T-helper 17 cell (primary cell): ENCODE measurements at regions not wholly inside any gene's neighbourhood (a gene's known extent, or its start where the extent isn't known, plus 50 kb on each side); places are given as distances from the start of the nearest gene placed in this dataset.

ENCODE experiments used
- ATAC-seq: fragments of 150-1000 bp; cut with Tn5 transposase; 2 replicates; pipeline ENCODE4 v1.10.0; 2021; ENCODE audit warnings: mild to moderate bottlenecking, moderate library complexity
- DNase-seq, 3 donors: peaks; one replicate each; pipeline versions ENCODE4 v3.0.0 to v3.0.0-alpha.2; 2020 to 2021
- H3K9me3 ChIP-seq: one replicate; pipeline ENCODE4 v1.7.0; 2013; ENCODE audit warnings: low read length, mild to moderate bottlenecking; ENCODE audit not compliant: control insufficient read depth, poor library complexity, severe bottlenecking
- H3K27ac Mint-ChIP-seq: one replicate; pipeline ENCODE4 v1.8.0; 2022; ENCODE audit warnings: mild to moderate bottlenecking, moderate library complexity, mixed read lengths
- H3K27me3 Mint-ChIP-seq: one replicate; pipeline ENCODE4 v1.8.0; 2022; ENCODE audit warnings: mixed read lengths
- H3K36me3 Mint-ChIP-seq: one replicate; pipeline ENCODE4 v1.8.0; 2022; ENCODE audit warnings: low read depth, mixed read lengths
- H3K4me1 Mint-ChIP-seq: one replicate; pipeline ENCODE4 v1.8.0; 2022; ENCODE audit warnings: mild to moderate bottlenecking, mixed read lengths
- H3K4me3 Mint-ChIP-seq: one replicate; pipeline ENCODE4 v1.8.0; 2022; ENCODE audit warnings: mild to moderate bottlenecking, moderate library complexity, mixed read lengths

DNA sequence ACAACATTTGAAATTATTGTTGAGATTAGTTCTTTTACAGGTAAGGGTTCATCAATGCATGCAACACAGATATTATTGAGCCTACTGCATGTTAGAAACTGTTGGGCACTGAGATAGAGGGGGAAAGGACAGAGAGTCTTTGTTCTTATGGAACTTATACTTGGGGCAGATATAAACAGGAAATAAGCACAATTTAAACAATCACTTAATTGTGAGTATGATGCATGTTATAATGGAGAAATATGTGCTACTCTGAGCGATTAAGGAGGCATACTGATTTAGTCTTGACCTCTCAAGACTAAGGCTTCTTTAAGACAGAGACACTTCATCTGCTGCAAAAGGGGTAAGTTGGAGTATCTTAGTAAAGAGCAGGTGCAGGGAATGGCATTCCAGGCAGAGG is 593.3 kb downstream of the CCSER2 start:
- H3K36me3 Mint-ChIP-seq, result no peaks in the 10 kb centered on the region
- H3K4me1 Mint-ChIP-seq, result no peaks in the 10 kb centered on the region
- ATAC-seq (no peak), DNase-seq (no peak)
- no peaks in the 10 kb centered on the region for H3K27me3 Mint-ChIP-seq
- H3K27ac Mint-ChIP-seq, result no peak overlapping the region
- no peak overlapping the region for H3K4me3 Mint-ChIP-seq
- no peaks in the 10 kb centered on the region for H3K9me3 ChIP-seq

DNA sequence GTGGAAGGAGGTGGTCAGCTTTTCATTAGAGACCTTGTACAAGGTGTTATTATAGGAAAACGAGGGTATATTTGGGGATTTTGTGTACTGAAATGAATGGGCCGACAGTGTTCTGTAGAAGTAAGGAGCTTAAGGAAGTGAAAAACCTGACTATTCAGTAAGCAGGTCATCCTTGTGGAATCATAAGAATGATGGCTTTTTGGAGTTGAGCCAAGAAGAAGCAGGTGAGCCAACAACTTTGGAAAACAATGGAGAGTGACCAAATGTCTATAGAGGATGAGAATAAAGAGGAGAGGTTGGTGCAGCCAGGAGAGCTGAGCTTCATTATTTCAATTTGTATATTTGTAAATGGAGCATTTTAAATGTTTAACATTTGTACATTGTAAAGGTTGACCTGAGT is 595.7 kb downstream of the CCSER2 start:
- H3K27ac Mint-ChIP-seq, result no peak overlapping the region
- no peaks in the 10 kb centered on the region for H3K9me3 ChIP-seq
- H3K36me3 Mint-ChIP-seq, result no peaks in the 10 kb centered on the region
- DNase-seq (no peak), ATAC-seq (no peak)
- no peak overlapping the region for H3K4me3 Mint-ChIP-seq
- no peaks in the 10 kb centered on the region for H3K27me3 Mint-ChIP-seq
- no peaks in the 10 kb centered on the region for H3K4me1 Mint-ChIP-seq

DNA sequence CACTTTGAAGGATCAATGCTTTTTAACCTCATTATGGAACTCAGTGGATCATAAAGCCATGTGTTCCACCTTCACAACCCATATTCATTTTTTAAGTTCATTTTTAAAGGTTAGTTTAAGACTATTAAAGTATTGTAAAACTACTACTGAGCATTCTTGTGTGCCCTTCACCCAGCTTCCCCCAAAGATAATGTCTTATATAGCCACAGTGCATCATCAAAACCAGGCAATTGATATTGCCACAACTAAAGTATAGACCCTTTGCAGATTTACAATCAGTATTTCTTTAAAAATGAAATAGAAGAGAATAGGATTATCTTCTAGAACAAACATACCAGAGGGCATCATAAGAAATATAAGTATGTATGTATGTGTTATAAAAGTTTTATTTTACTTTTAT is 597.1 kb downstream of the CCSER2 start:
- DNase-seq, result no peak
- H3K4me3 Mint-ChIP-seq, result no peak overlapping the region
- no peak overlapping the region for H3K27ac Mint-ChIP-seq
- H3K27me3 Mint-ChIP-seq, result no peaks in the 10 kb centered on the region
- H3K4me1 Mint-ChIP-seq, result no peaks in the 10 kb centered on the region
- no peaks in the 10 kb centered on the region for H3K9me3 ChIP-seq
- no peak for ATAC-seq
- H3K36me3 Mint-ChIP-seq, result no peaks in the 10 kb centered on the region

DNA sequence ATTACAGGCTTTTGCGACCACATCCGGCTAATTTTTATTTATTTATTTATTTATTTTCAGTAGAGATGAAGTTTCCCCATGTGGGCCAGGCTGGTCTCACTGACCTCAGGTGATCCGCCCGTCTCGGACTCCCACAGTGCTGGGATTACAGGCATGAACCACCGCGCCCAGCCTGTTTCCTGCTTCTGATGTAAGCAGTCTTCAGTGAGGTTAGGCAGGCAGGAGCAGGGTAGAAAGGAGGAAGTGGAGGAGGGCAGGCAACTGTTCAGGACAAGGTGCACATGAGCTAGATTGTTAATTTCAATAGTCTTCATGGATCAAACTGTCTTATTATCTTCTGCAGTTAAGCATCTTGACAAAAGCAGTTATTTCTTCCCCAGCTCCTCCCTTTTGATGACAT is 605.0 kb downstream of the CCSER2 start:
- H3K4me3 Mint-ChIP-seq, result no peak overlapping the region
- ATAC-seq (no peak), DNase-seq (no peak)
- H3K27ac Mint-ChIP-seq, result no peak overlapping the region
- no peaks in the 10 kb centered on the region for H3K9me3 ChIP-seq
- no peaks in the 10 kb centered on the region for H3K27me3 Mint-ChIP-seq
- H3K4me1 Mint-ChIP-seq, result no peaks in the 10 kb centered on the region
- H3K36me3 Mint-ChIP-seq, result no peaks in the 10 kb centered on the region

DNA sequence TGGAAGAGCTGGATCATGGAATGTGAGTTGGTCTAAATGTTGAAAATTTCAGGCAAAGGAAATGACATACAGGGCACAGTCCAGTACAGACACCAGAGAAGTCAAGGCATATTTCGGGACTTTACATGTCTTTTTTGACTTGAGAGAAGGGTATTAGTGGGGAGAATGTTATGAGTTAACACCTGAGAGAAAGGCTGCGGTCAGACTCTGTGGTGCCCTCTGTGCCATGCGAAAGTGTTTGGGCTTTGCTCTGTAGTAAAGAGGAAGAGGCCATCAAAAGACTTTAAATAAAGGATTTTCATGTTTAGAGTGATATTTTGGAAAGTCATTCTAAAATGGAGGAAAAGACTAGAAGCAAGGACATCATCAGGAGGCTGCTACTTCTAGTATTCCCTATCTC is 607.4 kb downstream of the CCSER2 start:
- no peak for DNase-seq
- H3K27me3 Mint-ChIP-seq, result no peaks in the 10 kb centered on the region
- no peak overlapping the region for H3K27ac Mint-ChIP-seq
- H3K4me3 Mint-ChIP-seq, result no peak overlapping the region
- no peaks in the 10 kb centered on the region for H3K9me3 ChIP-seq
- H3K36me3 Mint-ChIP-seq, result no peaks in the 10 kb centered on the region
- no peaks in the 10 kb centered on the region for H3K4me1 Mint-ChIP-seq
- ATAC-seq, result no peak

DNA sequence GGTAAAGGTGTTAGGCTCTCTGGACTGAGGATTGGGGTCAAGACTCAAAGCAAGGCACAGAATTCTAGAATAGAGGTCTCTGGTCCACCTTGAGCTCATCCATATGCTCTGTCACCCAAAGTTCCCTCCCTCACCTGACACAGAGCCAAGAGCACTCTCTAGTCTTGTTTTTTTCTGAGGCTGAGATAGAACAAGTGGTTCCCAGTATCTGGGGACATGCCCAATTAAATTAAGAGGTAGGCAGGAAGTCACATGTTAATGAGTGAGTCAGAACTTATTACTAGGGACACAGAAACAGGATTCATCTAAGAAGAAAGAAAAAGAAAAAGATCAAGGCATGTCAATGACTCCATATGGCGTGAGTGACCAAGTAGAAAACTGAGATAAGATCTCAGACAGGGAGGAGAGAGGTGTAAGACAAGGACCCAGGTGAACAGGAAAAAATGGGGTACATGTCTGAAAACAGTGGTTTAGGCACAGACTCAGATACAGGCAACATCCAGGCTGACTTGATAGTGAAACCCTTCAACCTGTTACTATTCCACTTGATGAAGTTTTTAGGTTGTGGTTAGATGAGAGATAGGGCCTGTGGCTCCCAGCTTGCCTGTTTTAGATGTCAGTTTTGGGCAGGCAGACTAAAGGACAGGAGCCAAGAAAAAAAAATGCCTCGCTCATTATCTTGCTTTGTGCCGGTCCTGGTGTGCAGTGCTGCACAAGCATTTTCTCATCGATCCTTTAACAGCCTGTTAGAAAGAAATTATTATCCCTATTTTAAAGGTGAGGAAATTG is 609.9 kb downstream of the CCSER2 start:
- Mint-ChIP-seq H3K4me1 (no peaks in the 10 kb centered on the region), H3K4me3 (no peak overlapping the region), H3K27ac (no peak overlapping the region), H3K27me3 (no peaks in the 10 kb centered on the region), H3K36me3 (no peaks in the 10 kb centered on the region)
- no peaks in the 10 kb centered on the region for H3K9me3 ChIP-seq
- no peak for ATAC-seq
- DNase-seq, result no peak

DNA sequence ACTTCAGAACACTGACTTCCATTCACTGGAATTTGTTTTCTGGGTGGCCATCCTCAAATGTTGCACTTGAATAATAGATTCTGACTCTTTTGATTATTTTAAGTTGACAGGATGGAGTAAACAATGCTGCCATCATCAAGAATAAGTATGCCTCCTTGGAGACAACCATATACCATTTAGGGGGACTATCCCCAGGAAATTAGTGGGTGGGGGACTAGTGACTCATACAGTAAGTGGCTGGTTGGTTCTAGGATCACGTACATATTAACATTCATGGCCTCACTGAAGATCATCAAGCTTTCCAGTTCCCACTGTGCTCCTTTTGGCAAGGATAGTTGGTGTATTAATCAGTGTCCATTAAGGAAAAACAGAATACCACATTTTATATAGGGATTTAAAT is 615.2 kb downstream of the CCSER2 start:
- no peaks in the 10 kb centered on the region for H3K9me3 ChIP-seq
- Mint-ChIP-seq H3K27ac (no peak overlapping the region), H3K4me1 (no peaks in the 10 kb centered on the region), H3K27me3 (no peaks in the 10 kb centered on the region), H3K36me3 (no peaks in the 10 kb centered on the region), H3K4me3 (no peak overlapping the region)
- ATAC-seq (no peak), DNase-seq (no peak)

DNA sequence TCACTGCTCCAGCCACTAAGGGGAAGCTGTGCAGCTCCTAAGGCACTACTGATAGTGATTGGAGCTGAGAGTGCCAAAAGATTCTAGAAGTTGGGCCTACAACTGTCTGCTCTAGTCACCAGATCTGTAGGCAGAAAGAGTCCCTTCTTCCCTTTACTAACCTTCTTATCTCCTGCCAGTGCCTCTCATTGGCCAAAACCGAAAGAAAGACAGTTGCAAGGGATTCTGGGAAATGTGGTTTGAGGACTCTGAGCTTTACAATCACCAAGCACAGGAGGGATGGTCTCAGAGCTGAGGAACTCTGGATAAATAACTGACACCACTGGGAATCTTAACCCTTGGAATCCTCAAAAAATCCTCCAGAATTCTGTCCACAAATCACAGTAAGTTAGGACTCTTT is 615.8 kb downstream of the CCSER2 start:
- H3K27me3 Mint-ChIP-seq, result no peaks in the 10 kb centered on the region
- no peaks in the 10 kb centered on the region for H3K9me3 ChIP-seq
- no peak overlapping the region for H3K4me3 Mint-ChIP-seq
- no peak for DNase-seq
- no peak overlapping the region for H3K27ac Mint-ChIP-seq
- no peak for ATAC-seq
- H3K4me1 Mint-ChIP-seq, result no peaks in the 10 kb centered on the region
- no peaks in the 10 kb centered on the region for H3K36me3 Mint-ChIP-seq

DNA sequence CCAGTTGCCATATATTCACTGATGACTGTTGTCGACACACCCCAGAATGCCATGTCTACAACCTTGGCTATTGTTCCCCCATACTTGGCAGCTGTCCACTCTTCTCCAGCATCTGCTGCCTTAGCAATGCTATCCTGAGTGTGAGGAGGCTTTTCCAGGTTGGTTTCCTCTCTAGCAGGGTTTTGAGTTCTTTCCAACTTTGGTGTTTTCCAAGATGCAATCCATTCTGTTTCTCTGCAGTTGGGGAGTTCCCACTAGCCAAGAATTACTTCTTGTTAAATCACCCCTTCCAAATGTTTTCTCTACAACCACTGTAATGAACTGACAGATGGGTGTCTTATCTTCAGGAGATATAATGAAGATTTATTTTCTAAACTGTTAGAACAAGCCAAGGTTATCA is 617.4 kb downstream of the CCSER2 start:
- Mint-ChIP-seq H3K36me3 (no peaks in the 10 kb centered on the region), H3K4me1 (no peaks in the 10 kb centered on the region), H3K27me3 (no peaks in the 10 kb centered on the region), H3K27ac (no peak overlapping the region), H3K4me3 (no peak overlapping the region)
- no peak for DNase-seq
- H3K9me3 ChIP-seq, result no peaks in the 10 kb centered on the region
- ATAC-seq, result no peak

DNA sequence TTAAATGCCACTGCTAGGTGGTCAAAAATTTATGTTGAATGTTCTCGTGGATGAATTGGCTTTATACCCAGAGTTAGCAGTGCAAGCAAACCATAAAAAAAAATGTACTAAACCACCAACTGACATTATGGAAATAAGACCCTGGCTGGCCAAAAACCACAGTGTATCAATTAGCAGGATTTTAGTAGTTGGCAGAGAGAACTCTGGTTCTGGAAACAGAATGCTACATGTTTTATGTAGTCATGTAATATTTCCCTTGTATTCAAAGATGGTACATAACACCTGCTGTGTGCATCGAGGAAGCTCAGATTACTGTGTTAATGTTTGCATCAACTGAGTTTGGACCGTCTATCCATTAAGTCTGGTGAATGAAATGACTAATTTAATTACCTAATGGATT is 618.5 kb downstream of the CCSER2 start:
- ATAC-seq, result no peak
- H3K9me3 ChIP-seq, result no peaks in the 10 kb centered on the region
- H3K36me3 Mint-ChIP-seq, result no peaks in the 10 kb centered on the region
- H3K4me1 Mint-ChIP-seq, result no peaks in the 10 kb centered on the region
- H3K27ac Mint-ChIP-seq, result no peak overlapping the region
- no peak for DNase-seq
- no peaks in the 10 kb centered on the region for H3K27me3 Mint-ChIP-seq
- no peak overlapping the region for H3K4me3 Mint-ChIP-seq

DNA sequence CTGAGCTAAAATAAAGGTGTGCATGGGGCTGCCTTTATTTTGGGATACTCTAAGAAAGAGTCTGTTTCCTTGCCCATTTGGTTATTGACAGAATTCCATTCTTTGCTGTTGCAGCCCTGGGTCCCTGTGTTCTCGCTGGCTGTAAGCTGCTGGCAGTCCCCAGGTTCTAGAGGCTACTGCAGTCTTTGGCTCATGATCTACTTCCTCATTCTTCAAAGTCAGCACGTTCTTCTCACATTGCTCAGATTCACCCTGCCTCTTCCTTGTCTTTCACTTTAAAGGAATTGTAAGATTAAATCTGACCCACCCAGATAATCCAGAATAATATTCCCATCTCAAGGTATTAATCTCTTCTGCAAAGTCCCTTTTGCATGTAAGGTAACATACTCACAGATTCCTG is 620.3 kb downstream of the CCSER2 start:
- Mint-ChIP-seq H3K4me3 (no peak overlapping the region), H3K36me3 (no peaks in the 10 kb centered on the region), H3K4me1 (no peaks in the 10 kb centered on the region), H3K27me3 (no peaks in the 10 kb centered on the region), H3K27ac (no peak overlapping the region)
- DNase-seq (no peak), ATAC-seq (no peak)
- no peaks in the 10 kb centered on the region for H3K9me3 ChIP-seq

DNA sequence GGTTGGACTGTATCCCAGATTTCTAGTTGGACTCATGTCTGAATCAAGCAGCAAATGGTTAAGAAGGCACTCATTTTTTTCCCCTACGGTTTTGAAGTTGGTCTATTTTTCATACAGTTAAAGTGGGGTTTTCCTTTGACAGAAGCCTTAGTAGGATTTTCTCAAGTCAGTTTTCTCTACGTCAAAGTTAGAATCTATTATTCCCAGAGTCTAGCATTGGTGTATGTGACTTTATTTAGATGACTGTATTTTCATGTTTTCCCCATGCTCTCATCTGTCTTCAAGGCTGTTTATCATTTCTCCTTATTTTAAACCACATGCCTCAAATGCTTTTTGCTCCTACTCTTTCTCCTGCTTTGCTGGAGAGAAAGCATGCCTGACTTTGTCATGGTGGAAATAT is 623.2 kb downstream of the CCSER2 start:
- Mint-ChIP-seq H3K36me3 (no peaks in the 10 kb centered on the region), H3K27ac (no peak overlapping the region), H3K4me1 (no peaks in the 10 kb centered on the region), H3K4me3 (no peak overlapping the region), H3K27me3 (no peaks in the 10 kb centered on the region)
- H3K9me3 ChIP-seq, result no peaks in the 10 kb centered on the region
- ATAC-seq, result no peak
- no peak for DNase-seq

DNA sequence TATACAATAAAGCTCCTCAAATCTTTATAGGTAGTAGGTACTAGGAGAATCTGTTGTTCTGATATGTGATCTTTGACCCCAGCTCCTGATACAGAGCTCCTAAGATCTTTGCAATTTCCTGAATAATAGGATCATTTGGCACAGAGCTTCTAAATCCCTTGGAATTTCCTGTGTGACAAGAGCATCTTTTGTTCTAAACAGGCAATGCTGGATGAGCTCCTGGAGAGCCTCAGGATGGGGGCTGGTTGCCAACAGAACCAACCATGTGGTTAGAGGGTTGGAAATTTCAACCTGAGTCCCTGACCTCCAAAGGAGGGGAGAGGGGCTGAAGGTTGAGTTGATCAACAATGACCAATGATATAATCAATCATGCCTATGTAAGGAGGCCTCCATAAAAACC is 629.0 kb downstream of the CCSER2 start:
- no peaks in the 10 kb centered on the region for H3K9me3 ChIP-seq
- no peak for DNase-seq
- Mint-ChIP-seq H3K36me3 (no peaks in the 10 kb centered on the region), H3K27me3 (no peaks in the 10 kb centered on the region), H3K27ac (no peak overlapping the region), H3K4me1 (no peaks in the 10 kb centered on the region), H3K4me3 (no peak overlapping the region)
- no peak for ATAC-seq

DNA sequence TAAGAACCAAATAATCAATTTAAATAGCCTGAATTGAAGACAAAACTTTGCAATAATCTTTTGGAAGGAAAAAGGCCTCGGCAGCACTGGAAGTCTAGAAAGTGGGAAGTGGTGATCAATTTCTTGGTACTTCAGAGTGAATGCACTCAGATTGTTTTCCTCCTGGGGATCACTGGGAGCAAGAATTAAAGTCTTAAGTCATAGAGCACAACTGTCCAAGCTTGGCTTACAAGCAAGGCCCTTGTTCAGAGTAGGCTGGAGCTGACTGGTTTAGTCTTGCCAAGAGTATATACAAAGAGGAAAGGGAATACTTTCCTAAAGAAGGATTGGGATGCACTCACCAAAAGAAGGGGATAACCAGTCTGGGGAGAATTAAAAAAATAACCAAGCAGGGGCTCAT is 637.1 kb downstream of the CCSER2 start:
- H3K27me3 Mint-ChIP-seq, result peaks cover 9% of the 10 kb centered on the region
- H3K4me1 Mint-ChIP-seq, result no peaks in the 10 kb centered on the region
- no peak overlapping the region for H3K27ac Mint-ChIP-seq
- no peak for DNase-seq
- H3K9me3 ChIP-seq, result no peaks in the 10 kb centered on the region
- no peak for ATAC-seq
- no peak overlapping the region for H3K4me3 Mint-ChIP-seq
- H3K36me3 Mint-ChIP-seq, result no peaks in the 10 kb centered on the region
